ENCODE measurements at regions not wholly inside any gene's neighbourhood (a gene's known extent, or its start where the extent isn't known, plus 50 kb on each side); places are given as distances from the start of the nearest gene placed in this dataset.

GRCh38 chr9:75615284-75615683 is 275.2 kb upstream of the PCSK5 start:
- no peak overlapping the region for H3K18ac ChIP-seq (ENCODE audit: low read depth, low read length)
- no peak overlapping the region for H2BK15ac ChIP-seq (ENCODE audit: low read depth, low read length)
- H3K14ac ChIP-seq (replicated peaks; ENCODE audit: low read depth, low read length) = no peak overlapping the region
- no peak overlapping the region for H3K4me2 ChIP-seq (ENCODE audit: low read depth, low read length)
- no peaks in the 10 kb centered on the region for H3K36me3 ChIP-seq (ENCODE audit: control insufficient read depth, insufficient read depth, low read length)
- ChIA-PET CTCF (no interaction called here), POLR2A (ENCODE audit: unreplicated experiment) (no interaction called here)
- no TSS peak for BruUV-seq (replicated peaks)
- no peak overlapping the region for H3K23ac ChIP-seq (ENCODE audit: low read depth, low read length)
- H2BK20ac ChIP-seq (ENCODE audit: low read depth, low read length) = no peak overlapping the region
- no peaks in the 10 kb centered on the region for H3K79me1 ChIP-seq (ENCODE audit: low read depth in 1 of 2, low read length in 2 of 2)
- no peak overlapping the region for H4K5ac ChIP-seq (ENCODE audit: low read depth, low read length)
- no peak overlapping the region for H2AK9ac ChIP-seq (replicated peaks; ENCODE audit: low read depth, low read length, poor library complexity)
- no peak overlapping the region for H4K8ac ChIP-seq (ENCODE audit: low read depth in 2 of 2, low read length in 2 of 2)
- no peaks in the 10 kb centered on the region for H3K27me3 ChIP-seq (ENCODE audit: control insufficient read depth, insufficient read depth, low read length)
- H3K9me1 ChIP-seq (ENCODE audit: insufficient read depth, low read length) = no peaks in the 10 kb centered on the region
- peaks cover 6% of the 10 kb centered on the region; the same call in 1 of the 2 replicates for H3K9me3 ChIP-seq (ENCODE audit: control insufficient read depth, insufficient read depth, low read length)
- no peak overlapping the region for H3K9ac ChIP-seq (ENCODE audit: low read depth, low read length)
- H3K4me3 ChIP-seq (ENCODE audit: insufficient read depth, low read depth, low read length) = no peak overlapping the region
- H2AK5ac ChIP-seq (ENCODE audit: low read depth, low read length) = no peak overlapping the region
- no peak overlapping the region for H2BK120ac ChIP-seq (ENCODE audit: low read depth, low read length)
- intact Hi-C loops (cut with micrococcal nuclease) (no loop called here), dilution Hi-C loops (cut with HindIII; ENCODE audit: low sequenced_read_pairs, unreplicated experiment) (no loop called here), in situ Hi-C loops (cut with MboI; ENCODE audit: low sequenced_read_pairs) (no loop called here)
- no peak overlapping the region for H2BK5ac ChIP-seq (ENCODE audit: low read depth, low read length, poor library complexity, severe bottlenecking)
- no peaks in the 10 kb centered on the region for H3K4me1 ChIP-seq (ENCODE audit: control insufficient read depth, insufficient read depth, low read length)
- H3K56ac ChIP-seq (ENCODE audit: extremely low read depth, insufficient read depth, low read length) = no peak overlapping the region
- WGBS, 2 experiments (ENCODE audit: extremely low coverage in 2 of 2, insufficient read length in 1 of 2) = no CpG with 5 or more reads among the region's 4 CpGs
- ATAC-seq (ENCODE audit: low read depth) (no peak), DNase-seq (no peak)
- H3K27ac ChIP-seq (ENCODE audit: insufficient read depth, low read length) = no peak overlapping the region
- no peak overlapping the region for H2AFZ ChIP-seq (replicated peaks; ENCODE audit: low read length, poor library complexity)
- H3K4ac ChIP-seq (ENCODE audit: low read depth, low read length) = no peak overlapping the region
- no peaks in the 10 kb centered on the region for H4K20me1 ChIP-seq (ENCODE audit: insufficient read depth, low read length)
- H4K91ac ChIP-seq (ENCODE audit: insufficient read depth, low read depth, low read length) = no peak overlapping the region
- no peak for TF ChIP-seq SMC3 (IDR thresholded peaks at IDR 0.05; ENCODE audit: low read depth, low read length)
- TF ChIP-seq RAD21 (IDR thresholded peaks at IDR 0.05; ENCODE audit: low read length) = no peak
- TF ChIP-seq RFX5 (IDR thresholded peaks at IDR 0.05; ENCODE audit: low read depth, low read length) = no peak
- no peak for TF ChIP-seq POLR2A (IDR thresholded peaks at IDR 0.05; ENCODE audit: low read depth, low read length)
- TF ChIP-seq ELK1 (IDR thresholded peaks at IDR 0.05; ENCODE audit: borderline replicate concordance, low read depth, low read length) = no peak
- TF ChIP-seq NFE2L2 (IDR thresholded peaks at IDR 0.05; ENCODE audit: low read depth, low read length) = no peak
- no peak for TF ChIP-seq MXI1 (IDR thresholded peaks at IDR 0.05; ENCODE audit: borderline replicate concordance, low read depth, low read length)
- TF ChIP-seq CHD1 (IDR thresholded peaks at IDR 0.05; ENCODE audit: low read depth, low read length) = no peak
- no peak for TF ChIP-seq BHLHE40 (IDR thresholded peaks at IDR 0.05; ENCODE audit: low read depth, low read length)
